ENCODE measurements at regions not wholly inside any gene's neighbourhood (a gene's known extent, or its start where the extent isn't known, plus 50 kb on each side); places are given as distances from the start of the nearest gene placed in this dataset.

DNA sequence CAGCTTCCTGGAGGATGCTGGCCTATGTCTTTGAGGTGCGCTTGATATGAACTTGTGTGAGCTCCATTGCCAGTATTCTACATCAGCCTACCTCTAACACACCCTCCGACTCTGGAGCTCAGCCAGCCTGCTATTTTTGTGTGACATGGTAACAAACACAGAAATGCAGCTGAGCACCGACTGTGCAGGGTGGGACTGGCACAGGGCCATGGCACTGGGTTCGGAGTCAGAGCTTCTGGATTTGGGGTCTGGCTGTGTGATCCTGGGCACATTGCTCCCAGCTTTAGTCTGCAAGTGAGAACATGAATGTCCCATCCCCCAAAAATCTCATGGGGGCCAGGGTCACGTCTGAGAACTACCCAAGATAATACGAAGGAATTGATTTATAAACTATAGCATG is 257.2 kb upstream of the CTBP2 start:
- Histone ChIP-seq H3K18ac (ENCODE audit: low read length) (no peak overlapping the region), H3K27ac (ENCODE audit: low read depth, low read length) (no peak overlapping the region), H3K9ac (ENCODE audit: low read length) (no peak overlapping the region), H3K36me3 (ENCODE audit: control insufficient read depth, insufficient read depth, low read length) (no peaks in the 10 kb centered on the region), H3K4ac (ENCODE audit: low read depth, low read length) (no peak overlapping the region), H3K79me1 (ENCODE audit: low read length) (no peaks in the 10 kb centered on the region), H3K79me2 (ENCODE audit: control insufficient read depth, insufficient read depth, low read length) (no peaks in the 10 kb centered on the region), H3K23ac (ENCODE audit: low read length) (no peak overlapping the region), H2BK5ac (ENCODE audit: low read length) (no peak overlapping the region), H4K5ac (ENCODE audit: low read length) (no peak overlapping the region), H4K8ac (ENCODE audit: low read depth, low read length) (no peak overlapping the region), H2BK120ac (ENCODE audit: low read depth, low read length) (no peak overlapping the region), H2BK15ac (replicated peaks; ENCODE audit: low read depth) (no peak overlapping the region), H3K4me1 (ENCODE audit: control insufficient read depth, low read depth, low read length) (no peaks in the 10 kb centered on the region), H3K4me2 (ENCODE audit: low read length) (no peak overlapping the region), H3K56ac (ENCODE audit: low read length) (no peak overlapping the region), H2AK5ac (ENCODE audit: low read length) (no peak overlapping the region), H3K4me3 (ENCODE audit: low read length) (no peak overlapping the region), H3K27me3 (ENCODE audit: insufficient read depth, low read length, poor library complexity) (no peaks in the 10 kb centered on the region)
- no peak for DNase-seq
- WGBS (ENCODE audit: extremely low coverage, insufficient coverage, low lambda C conversion rate) = no CpG with 5 or more reads among the region's 6 CpGs

DNA sequence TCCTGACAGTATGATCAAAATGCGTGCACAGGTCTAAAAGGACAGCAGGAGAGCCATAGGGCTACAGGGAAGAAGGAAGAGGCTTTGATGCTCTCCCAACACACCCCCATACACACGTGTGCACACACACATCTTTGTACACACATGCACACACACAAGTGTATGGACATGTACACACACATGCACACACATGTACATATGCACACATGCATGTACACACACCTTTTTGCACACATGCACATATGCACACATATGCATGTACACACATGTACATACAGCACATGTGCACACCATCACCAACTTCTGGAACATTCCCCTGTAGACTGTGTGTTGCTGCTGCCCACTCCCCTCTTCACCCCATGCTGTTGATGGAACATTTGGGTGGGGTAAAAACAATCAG is 255.6 kb upstream of the CTBP2 start:
- H3K79me1 ChIP-seq (ENCODE audit: low read length) = no peaks in the 10 kb centered on the region
- H3K4me2 ChIP-seq (ENCODE audit: low read length) = no peak overlapping the region
- no peak overlapping the region for H3K27ac ChIP-seq (ENCODE audit: low read depth, low read length)
- no peak overlapping the region for H2BK15ac ChIP-seq (replicated peaks; ENCODE audit: low read depth)
- H4K8ac ChIP-seq (ENCODE audit: low read depth, low read length) = no peak overlapping the region
- H3K9ac ChIP-seq (ENCODE audit: low read length) = no peak overlapping the region
- no peak overlapping the region for H2AK5ac ChIP-seq (ENCODE audit: low read length)
- no peaks in the 10 kb centered on the region for H3K4me1 ChIP-seq (ENCODE audit: control insufficient read depth, low read depth, low read length)
- H3K23ac ChIP-seq (ENCODE audit: low read length) = no peak overlapping the region
- WGBS (ENCODE audit: extremely low coverage, insufficient coverage, low lambda C conversion rate) = no CpG with 5 or more reads among the region's 2 CpGs
- H4K5ac ChIP-seq (ENCODE audit: low read length) = no peak overlapping the region
- H2BK5ac ChIP-seq (ENCODE audit: low read length) = no peak overlapping the region
- H3K36me3 ChIP-seq (ENCODE audit: control insufficient read depth, insufficient read depth, low read length) = no peaks in the 10 kb centered on the region
- no peaks in the 10 kb centered on the region for H3K79me2 ChIP-seq (ENCODE audit: control insufficient read depth, insufficient read depth, low read length)
- H3K4ac ChIP-seq (ENCODE audit: low read depth, low read length) = no peak overlapping the region
- H3K27me3 ChIP-seq (ENCODE audit: insufficient read depth, low read length, poor library complexity) = no peaks in the 10 kb centered on the region
- H3K4me3 ChIP-seq (ENCODE audit: low read length) = no peak overlapping the region
- no peak overlapping the region for H2BK120ac ChIP-seq (ENCODE audit: low read depth, low read length)
- H3K18ac ChIP-seq (ENCODE audit: low read length) = no peak overlapping the region
- no peak for DNase-seq
- H3K56ac ChIP-seq (ENCODE audit: low read length) = no peak overlapping the region

DNA sequence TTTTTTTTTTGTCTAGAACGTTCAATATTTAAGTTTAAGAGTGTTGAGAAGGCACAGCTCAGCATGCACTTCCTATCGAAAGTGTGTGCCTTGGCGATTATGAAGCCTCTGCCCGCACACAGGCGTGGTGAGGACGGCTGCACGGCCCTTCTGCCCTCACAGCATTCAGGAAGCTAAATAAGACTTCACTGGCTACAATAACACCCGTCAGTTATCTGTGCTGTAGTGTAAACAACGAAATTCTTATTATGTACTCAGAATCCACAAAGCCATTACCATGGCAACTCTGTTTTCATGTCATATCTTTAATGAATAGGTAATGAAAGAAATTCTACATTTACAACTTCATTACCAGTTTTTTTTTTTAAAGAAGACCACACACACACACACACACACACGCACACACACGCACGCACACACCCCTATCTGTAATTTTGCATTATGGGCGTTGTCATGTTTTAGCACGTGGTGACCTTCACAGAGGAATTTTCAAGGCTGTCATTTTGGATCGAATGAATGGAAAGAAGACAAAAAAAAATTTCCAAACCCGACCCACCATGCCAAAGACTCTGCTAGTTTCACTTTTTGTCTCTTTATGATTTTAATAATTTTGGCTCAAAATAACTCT is 254.8 kb upstream of the CTBP2 start:
- H2BK120ac ChIP-seq (ENCODE audit: low read depth, low read length) = no peak overlapping the region
- H3K4me2 ChIP-seq (ENCODE audit: low read length) = no peak overlapping the region
- H3K36me3 ChIP-seq (ENCODE audit: control insufficient read depth, insufficient read depth, low read length) = no peaks in the 10 kb centered on the region
- H3K23ac ChIP-seq (ENCODE audit: low read length) = no peak overlapping the region
- H3K4ac ChIP-seq (ENCODE audit: low read depth, low read length) = no peak overlapping the region
- H4K8ac ChIP-seq (ENCODE audit: low read depth, low read length) = no peak overlapping the region
- no peak overlapping the region for H2BK5ac ChIP-seq (ENCODE audit: low read length)
- no peak for DNase-seq
- H3K79me1 ChIP-seq (ENCODE audit: low read length) = no peaks in the 10 kb centered on the region
- no peaks in the 10 kb centered on the region for H3K27me3 ChIP-seq (ENCODE audit: insufficient read depth, low read length, poor library complexity)
- no peak overlapping the region for H3K56ac ChIP-seq (ENCODE audit: low read length)
- no peak overlapping the region for H2AK5ac ChIP-seq (ENCODE audit: low read length)
- H3K4me1 ChIP-seq (ENCODE audit: control insufficient read depth, low read depth, low read length) = no peaks in the 10 kb centered on the region
- H3K4me3 ChIP-seq (ENCODE audit: low read length) = no peak overlapping the region
- H2BK15ac ChIP-seq (replicated peaks; ENCODE audit: low read depth) = no peak overlapping the region
- H3K9ac ChIP-seq (ENCODE audit: low read length) = no peak overlapping the region
- H3K79me2 ChIP-seq (ENCODE audit: control insufficient read depth, insufficient read depth, low read length) = no peaks in the 10 kb centered on the region
- H4K5ac ChIP-seq (ENCODE audit: low read length) = no peak overlapping the region
- WGBS (ENCODE audit: extremely low coverage, insufficient coverage, low lambda C conversion rate) = no CpG with 5 or more reads among the region's 16 CpGs
- H3K18ac ChIP-seq (ENCODE audit: low read length) = no peak overlapping the region
- no peak overlapping the region for H3K27ac ChIP-seq (ENCODE audit: low read depth, low read length)

DNA sequence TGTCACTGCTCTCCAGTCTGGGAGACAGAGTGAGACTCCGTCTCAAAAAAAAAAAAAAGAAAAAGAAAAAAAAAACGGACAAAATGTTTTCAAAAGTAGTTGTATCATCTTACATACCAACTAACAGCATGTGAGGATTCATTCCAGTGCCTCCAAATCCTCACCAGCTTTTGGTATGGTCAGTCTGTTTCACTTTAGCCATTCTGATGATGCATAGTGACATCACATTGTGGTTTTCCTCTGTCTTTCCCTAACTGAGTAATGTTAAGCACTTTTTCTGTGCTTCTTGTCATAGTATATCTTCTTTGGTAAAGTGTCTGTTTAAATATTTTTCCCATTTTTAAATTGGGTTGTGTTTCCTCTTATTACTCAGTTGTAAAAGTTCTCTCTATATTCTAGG is 251.4 kb upstream of the CTBP2 start:
- DNase-seq = no peak
- H3K79me2 ChIP-seq (ENCODE audit: control insufficient read depth, insufficient read depth, low read length) = no peaks in the 10 kb centered on the region

DNA sequence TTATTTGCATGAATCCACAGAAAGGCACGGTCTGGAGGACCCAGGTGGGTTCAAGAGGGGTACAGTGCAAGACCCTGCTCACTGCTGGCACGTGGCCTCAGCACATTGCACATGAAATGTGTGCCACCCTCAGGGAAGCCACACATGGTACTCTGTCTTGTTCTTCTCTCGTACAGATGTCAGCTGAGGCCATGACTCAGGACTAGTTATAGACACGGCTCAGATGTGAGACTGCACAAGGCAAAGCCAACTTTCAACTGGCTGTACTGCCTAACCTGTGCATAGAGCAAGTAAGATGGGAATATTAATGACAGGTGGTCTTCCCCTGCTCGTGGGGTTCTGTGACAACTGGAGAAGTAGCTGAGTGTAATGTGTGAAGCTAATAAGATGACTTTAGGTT is 249.4 kb upstream of the CTBP2 start:
- no CpG with 5 or more reads among the region's 5 CpGs for WGBS (ENCODE audit: extremely low coverage, insufficient coverage, low lambda C conversion rate)
- H2BK120ac ChIP-seq (ENCODE audit: low read depth, low read length) = no peak overlapping the region
- H2BK5ac ChIP-seq (ENCODE audit: low read length) = no peak overlapping the region

More for the DNA sequence above, 251.4 kb upstream of the CTBP2 start:
- H2BK5ac ChIP-seq (ENCODE audit: low read length) = no peak overlapping the region
- no peaks in the 10 kb centered on the region for H3K79me1 ChIP-seq (ENCODE audit: low read length)
- H3K4me3 ChIP-seq (ENCODE audit: low read length) = no peak overlapping the region
- H3K4ac ChIP-seq (ENCODE audit: low read depth, low read length) = no peak overlapping the region
- no peak overlapping the region for H3K23ac ChIP-seq (ENCODE audit: low read length)
- no peak overlapping the region for H2AK5ac ChIP-seq (ENCODE audit: low read length)
- no peak overlapping the region for H4K8ac ChIP-seq (ENCODE audit: low read depth, low read length)
- H3K4me2 ChIP-seq (ENCODE audit: low read length) = no peak overlapping the region
- H3K9ac ChIP-seq (ENCODE audit: low read length) = no peak overlapping the region
- H3K4me1 ChIP-seq (ENCODE audit: control insufficient read depth, low read depth, low read length) = no peaks in the 10 kb centered on the region
- no peaks in the 10 kb centered on the region for H3K27me3 ChIP-seq (ENCODE audit: insufficient read depth, low read length, poor library complexity)
- no peak overlapping the region for H3K27ac ChIP-seq (ENCODE audit: low read depth, low read length)
- no peak overlapping the region for H2BK120ac ChIP-seq (ENCODE audit: low read depth, low read length)
- H3K36me3 ChIP-seq (ENCODE audit: control insufficient read depth, insufficient read depth, low read length) = no peaks in the 10 kb centered on the region
- no peak overlapping the region for H2BK15ac ChIP-seq (replicated peaks; ENCODE audit: low read depth)
- H3K18ac ChIP-seq (ENCODE audit: low read length) = no peak overlapping the region
- no peak overlapping the region for H3K56ac ChIP-seq (ENCODE audit: low read length)
- H4K5ac ChIP-seq (ENCODE audit: low read length) = no peak overlapping the region
- WGBS (ENCODE audit: extremely low coverage, insufficient coverage, low lambda C conversion rate) = no CpG with 5 or more reads among the region's 2 CpGs

DNA sequence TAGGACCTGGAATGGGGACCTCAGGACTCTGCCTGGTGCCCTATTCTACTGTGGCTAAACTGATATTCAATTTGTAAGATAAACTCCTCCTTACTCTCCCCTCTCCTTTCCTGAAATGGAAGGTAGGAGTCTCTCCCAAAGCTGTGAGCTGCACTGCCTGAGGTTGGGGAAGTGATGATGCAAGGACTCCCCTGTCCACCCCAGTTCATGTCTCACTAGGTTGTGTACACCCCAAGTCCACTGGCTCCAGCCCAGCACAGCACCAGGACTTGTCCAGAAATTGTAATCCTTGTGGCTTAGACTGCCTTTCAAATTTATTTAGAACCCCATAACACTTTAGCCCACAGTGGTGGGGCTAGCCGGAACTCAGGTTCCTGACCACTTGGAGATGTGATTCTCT is 247.2 kb upstream of the CTBP2 start:
- Histone ChIP-seq H2BK5ac (ENCODE audit: low read length) (no peak overlapping the region), H3K23ac (ENCODE audit: low read length) (no peak overlapping the region), H3K36me3 (ENCODE audit: control insufficient read depth, insufficient read depth, low read length) (no peaks in the 10 kb centered on the region), H2AK5ac (ENCODE audit: low read length) (no peak overlapping the region), H2BK15ac (replicated peaks; ENCODE audit: low read depth) (no peak overlapping the region), H4K5ac (ENCODE audit: low read length) (no peak overlapping the region), H3K79me1 (ENCODE audit: low read length) (no peaks in the 10 kb centered on the region), H3K27ac (ENCODE audit: low read depth, low read length) (no peak overlapping the region), H3K9ac (ENCODE audit: low read length) (no peak overlapping the region), H3K79me2 (ENCODE audit: control insufficient read depth, insufficient read depth, low read length) (no peaks in the 10 kb centered on the region), H3K56ac (ENCODE audit: low read length) (no peak overlapping the region), H3K4ac (ENCODE audit: low read depth, low read length) (no peak overlapping the region), H3K18ac (ENCODE audit: low read length) (no peak overlapping the region), H3K27me3 (ENCODE audit: insufficient read depth, low read length, poor library complexity) (no peaks in the 10 kb centered on the region), H4K8ac (ENCODE audit: low read depth, low read length) (no peak overlapping the region), H3K4me1 (ENCODE audit: control insufficient read depth, low read depth, low read length) (no peaks in the 10 kb centered on the region), H3K4me3 (ENCODE audit: low read length) (no peak overlapping the region), H2BK120ac (ENCODE audit: low read depth, low read length) (no peak overlapping the region), H3K4me2 (ENCODE audit: low read length) (no peak overlapping the region)
- DNase-seq = no peak
- no CpG with 5 or more reads among the region's 1 CpG for WGBS (ENCODE audit: extremely low coverage, insufficient coverage, low lambda C conversion rate)

More for the DNA sequence above, 249.4 kb upstream of the CTBP2 start:
- H3K4me3 ChIP-seq (ENCODE audit: low read length) = no peak overlapping the region
- H3K36me3 ChIP-seq (ENCODE audit: control insufficient read depth, insufficient read depth, low read length) = no peaks in the 10 kb centered on the region
- H3K27ac ChIP-seq (ENCODE audit: low read depth, low read length) = no peak overlapping the region
- H3K79me2 ChIP-seq (ENCODE audit: control insufficient read depth, insufficient read depth, low read length) = no peaks in the 10 kb centered on the region
- no peak overlapping the region for H3K9ac ChIP-seq (ENCODE audit: low read length)
- no peak overlapping the region for H2BK15ac ChIP-seq (replicated peaks; ENCODE audit: low read depth)
- no peak overlapping the region for H3K23ac ChIP-seq (ENCODE audit: low read length)
- H3K4me1 ChIP-seq (ENCODE audit: control insufficient read depth, low read depth, low read length) = no peaks in the 10 kb centered on the region
- no peak for DNase-seq
- H3K4ac ChIP-seq (ENCODE audit: low read depth, low read length) = no peak overlapping the region
- no peak overlapping the region for H3K56ac ChIP-seq (ENCODE audit: low read length)
- H3K18ac ChIP-seq (ENCODE audit: low read length) = no peak overlapping the region
- H2AK5ac ChIP-seq (ENCODE audit: low read length) = no peak overlapping the region
- H3K4me2 ChIP-seq (ENCODE audit: low read length) = no peak overlapping the region
- H3K27me3 ChIP-seq (ENCODE audit: insufficient read depth, low read length, poor library complexity) = no peaks in the 10 kb centered on the region
- H4K8ac ChIP-seq (ENCODE audit: low read depth, low read length) = no peak overlapping the region
- H4K5ac ChIP-seq (ENCODE audit: low read length) = no peak overlapping the region
- H3K79me1 ChIP-seq (ENCODE audit: low read length) = no peaks in the 10 kb centered on the region

Data from mesendoderm (in vitro differentiated cells).